NK-92 treated with Interleukin-12 subunit alpha and Interleukin-12 subunit beta, amount 100 ng/mL, for 24 hours (cell line): ENCODE measurements at regions not wholly inside any gene's neighbourhood (a gene's known extent, or its start where the extent isn't known, plus 50 kb on each side); places are given as distances from the start of the nearest gene placed in this dataset.

Experiments used
- DNase-seq: peaks from one replicate; lab custom pipeline; 2025; lab: John Stamatoyannopoulos, UW

DNA sequence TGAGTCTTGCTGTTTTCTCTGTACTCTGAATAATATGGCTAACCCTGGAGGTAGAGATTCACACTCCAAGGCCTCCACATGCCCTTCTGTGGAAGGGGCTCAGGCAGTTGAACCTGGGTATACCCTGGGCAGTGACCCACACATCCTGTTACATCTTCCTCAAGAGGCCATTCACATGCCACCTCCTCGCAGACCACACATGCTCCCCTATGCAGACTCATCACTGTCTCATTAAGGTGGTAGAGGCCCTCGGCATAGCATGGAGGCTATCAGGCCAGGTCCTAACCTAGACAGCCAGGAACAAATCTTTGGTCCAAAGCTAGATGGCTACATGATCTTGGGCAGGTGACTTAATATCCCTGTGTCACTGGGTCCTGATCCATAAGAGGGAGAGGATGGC lies 363.9 kb upstream of the ZNF507 start:
- DNase-seq = no peak

DNA sequence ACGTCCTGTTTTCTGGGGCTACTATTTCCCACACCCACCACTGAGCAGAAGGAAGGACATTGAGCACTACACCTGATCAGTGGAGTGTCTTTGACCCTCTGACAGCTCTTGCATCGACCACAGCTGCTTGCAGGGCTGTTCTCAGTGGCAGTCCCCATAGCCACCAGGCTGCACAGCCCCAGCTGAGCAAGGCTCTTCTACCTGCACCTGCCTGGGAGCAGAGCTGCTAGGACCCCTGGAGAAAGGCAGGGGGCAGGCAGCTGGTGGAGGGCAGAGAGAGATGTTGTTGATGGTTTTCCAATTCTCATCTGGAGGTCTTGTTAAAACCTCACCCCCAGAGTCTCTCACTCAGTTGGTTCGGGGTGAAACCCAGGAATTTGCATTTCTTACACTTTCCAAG lies 361.8 kb upstream of the ZNF507 start:
- no peak for DNase-seq

- DNase-seq = no peak
Observed at GRCh38 chr19:31985001-31985605, 360.3 kb upstream of the ZNF507 start.

GRCh38 chr19:31986951-31987350 lies 358.5 kb upstream of the ZNF507 start:
- no peak for DNase-seq

DNA sequence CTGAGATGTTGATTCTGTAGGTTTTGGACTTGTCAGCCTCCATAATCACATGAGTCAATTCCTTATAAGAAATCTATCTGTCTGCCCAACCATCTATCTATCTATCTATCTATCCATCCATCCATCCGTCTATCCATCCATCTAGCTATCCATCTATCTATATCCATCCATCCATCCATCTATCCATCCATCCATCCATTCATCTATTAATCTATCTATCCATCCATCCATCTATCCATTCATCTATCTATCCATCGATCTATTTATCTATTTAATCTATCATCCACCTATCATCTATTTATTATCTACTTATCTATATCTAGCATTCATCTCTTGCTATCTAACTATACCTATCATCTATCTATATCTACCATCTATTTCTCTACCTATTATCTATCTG lies 357.2 kb upstream of the ZNF507 start:
- no peak for DNase-seq

DNA sequence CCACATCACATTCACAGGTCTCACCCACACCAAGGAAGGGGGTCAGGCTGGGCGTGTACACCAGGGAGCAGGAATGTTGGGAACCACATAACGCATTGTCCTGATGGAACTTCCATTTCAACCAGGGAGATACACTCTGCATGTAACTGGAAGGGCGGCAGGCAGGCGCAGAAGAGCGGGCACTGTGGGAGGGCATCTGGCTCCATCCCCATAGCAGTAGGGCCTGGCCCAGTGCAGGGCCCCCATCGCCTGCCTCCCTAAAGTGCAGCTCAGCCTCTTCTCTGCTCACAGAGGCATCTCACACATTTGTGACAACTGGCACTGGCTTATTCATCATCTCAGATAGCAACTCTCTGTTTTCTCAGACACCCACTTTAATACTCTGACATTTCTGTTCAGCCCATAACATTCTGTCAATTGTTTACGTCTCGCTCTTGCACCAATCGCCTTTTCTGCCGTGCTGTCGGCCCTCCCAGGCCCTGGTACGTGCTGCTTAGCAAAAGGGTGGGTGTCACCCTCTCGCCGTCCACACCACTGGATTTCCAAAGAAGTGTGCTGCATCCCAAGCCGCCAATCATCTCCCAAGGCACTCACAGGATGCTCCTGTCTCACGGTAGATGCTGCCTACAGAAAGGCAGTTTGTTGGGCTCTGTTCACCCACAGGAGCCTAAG lies 353.3 kb upstream of the ZNF507 start:
- no peak for DNase-seq

DNA sequence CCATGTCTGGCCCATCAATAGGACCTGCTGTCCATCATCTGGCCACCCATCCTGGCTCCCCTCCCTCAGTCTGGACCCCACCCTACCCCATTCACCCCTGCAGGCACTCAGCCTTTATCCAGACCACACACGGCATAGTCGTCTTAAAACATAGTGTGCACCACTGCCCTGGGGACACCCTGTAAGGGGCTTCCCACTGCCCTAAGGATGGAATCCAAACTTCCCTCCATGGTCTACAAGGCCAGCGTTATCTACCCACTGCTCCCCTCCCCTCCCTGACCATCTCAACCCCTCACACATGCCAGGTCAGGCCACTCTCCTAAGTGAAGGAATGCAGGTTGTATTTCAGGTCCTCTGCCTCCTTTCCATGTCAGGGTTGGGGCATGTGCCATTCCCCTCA lies 352.7 kb upstream of the ZNF507 start:
- no peak for DNase-seq

GRCh38 chr19:31995546-31995945 lies 349.9 kb upstream of the ZNF507 start:
- DNase-seq = no peak

DNA sequence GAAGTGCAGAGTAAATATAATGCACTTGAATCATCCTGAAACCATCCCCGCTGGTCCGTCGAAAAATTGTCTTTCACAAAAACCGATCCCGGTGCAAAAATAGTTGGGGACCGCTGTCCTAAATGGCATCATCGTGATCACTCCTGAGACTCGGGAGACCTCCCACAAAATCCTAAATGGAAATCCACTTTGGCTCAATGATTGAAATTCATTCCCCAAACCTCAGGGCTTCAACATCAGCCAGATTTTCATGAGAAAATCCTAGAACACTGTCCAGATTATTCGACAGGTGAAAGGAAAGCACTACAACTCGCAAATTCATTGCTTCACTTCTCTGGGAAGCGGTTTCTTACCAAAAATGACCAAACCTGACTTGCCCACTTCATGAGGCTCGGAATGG lies 335.3 kb upstream of the ZNF507 start:
- DNase-seq = no peak

- DNase-seq = no peak
Observed at GRCh38 chr19:32012206-32012605, 333.2 kb upstream of the ZNF507 start.

DNA sequence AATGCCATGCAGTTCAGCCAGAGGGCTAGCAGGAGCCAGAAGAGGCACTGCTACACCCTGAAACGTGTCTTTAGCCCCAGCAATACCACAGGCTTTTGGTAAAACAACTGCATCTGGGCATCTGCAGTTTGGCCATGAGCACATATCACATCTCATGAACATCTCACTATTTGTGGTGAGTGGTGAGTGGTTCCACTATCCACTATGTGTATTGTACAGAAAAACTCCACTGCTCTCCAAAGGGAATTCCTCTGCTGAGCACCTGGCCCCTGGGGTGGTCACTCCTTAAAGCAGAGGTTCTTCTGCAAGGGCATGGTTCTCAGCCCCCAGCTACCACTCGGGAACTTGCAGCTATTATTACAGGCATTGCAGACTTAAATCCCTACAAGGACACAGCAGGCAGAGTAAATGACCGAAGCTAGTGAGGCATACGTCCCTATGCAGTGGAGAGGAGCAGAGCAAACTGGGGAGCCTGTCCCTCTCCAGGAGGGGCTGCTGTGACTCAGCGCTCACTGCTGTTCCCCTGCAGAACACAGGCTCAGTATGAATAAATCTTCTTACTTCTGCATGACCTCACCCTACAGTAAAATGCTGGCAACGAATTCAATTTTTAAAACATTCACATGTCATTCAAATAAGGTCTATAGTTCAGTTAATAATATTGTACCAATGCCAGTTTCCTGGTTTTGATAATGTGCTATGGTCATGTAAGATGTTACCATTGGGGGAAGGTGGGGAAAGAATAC lies 332.4 kb upstream of the ZNF507 start:
- no peak for DNase-seq

DNA sequence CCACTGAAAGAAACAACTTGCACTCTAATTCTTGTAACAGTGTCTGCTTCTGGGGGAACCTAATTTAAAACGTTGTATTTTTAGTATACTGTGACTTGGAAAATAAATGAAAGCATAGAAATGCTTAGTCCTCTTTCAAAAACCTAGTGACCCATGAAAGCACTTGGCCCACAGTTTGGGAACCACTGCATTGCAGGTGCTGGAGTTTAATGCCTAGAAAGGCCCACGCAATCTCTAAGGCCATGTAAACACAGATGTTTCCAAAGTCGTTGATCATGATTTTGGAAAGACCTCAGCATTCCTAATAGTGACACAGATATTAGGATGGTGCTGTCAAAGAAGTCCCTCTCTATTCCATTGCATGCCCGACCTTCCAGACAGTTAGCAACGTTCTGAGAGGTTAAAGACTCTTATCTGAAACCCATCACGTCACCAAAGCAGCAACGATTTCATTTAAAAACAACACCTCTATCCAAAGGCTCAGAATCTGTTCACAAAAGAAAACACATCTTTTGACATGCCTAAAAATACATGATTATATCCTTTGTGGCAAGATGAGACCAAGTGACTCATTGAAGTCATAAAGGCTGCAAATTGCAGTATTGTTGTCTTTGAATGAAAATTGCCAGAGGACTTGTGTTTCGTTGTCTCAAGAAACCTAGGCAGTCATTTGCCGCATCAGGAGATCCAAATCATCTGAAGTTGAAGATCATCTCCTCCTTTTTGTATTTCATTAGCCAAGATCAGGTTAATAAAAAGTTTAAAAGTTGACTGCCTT lies 328.0 kb upstream of the ZNF507 start:
- DNase-seq = no peak

GRCh38 chr19:32018014-32018413 lies 327.4 kb upstream of the ZNF507 start:
- no peak for DNase-seq

GRCh38 chr19:32020538-32020937 lies 324.9 kb upstream of the ZNF507 start:
- no peak for DNase-seq

DNA sequence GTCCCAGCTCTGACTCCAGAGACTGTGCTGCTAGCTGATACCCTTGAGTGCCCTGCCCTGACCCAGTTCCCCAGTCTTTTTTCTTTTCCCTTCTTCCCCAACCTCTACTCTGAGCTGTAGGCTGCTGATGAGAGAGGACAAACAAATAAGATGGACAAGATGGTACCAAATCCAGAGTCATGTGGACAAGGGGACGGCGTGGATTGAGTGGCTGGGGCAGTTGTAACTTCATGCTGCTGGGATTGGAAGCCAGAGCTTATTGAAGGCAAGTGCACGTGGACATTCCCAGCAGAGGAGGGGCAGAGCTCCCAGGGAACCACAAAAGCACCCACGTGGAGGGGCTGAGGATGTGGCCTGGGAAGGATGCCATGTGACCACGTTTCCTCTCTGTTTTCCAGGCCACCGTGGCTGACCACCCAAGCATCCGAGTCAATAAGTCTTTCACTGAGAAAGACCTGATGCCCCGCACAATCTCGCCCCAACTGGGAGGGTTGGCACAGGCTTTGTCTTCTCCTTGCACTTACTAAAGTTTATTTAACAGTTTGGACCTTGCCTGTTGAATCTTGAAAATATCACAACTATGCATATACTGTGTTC lies 323.3 kb upstream of the ZNF507 start:
- DNase-seq = no peak

DNA sequence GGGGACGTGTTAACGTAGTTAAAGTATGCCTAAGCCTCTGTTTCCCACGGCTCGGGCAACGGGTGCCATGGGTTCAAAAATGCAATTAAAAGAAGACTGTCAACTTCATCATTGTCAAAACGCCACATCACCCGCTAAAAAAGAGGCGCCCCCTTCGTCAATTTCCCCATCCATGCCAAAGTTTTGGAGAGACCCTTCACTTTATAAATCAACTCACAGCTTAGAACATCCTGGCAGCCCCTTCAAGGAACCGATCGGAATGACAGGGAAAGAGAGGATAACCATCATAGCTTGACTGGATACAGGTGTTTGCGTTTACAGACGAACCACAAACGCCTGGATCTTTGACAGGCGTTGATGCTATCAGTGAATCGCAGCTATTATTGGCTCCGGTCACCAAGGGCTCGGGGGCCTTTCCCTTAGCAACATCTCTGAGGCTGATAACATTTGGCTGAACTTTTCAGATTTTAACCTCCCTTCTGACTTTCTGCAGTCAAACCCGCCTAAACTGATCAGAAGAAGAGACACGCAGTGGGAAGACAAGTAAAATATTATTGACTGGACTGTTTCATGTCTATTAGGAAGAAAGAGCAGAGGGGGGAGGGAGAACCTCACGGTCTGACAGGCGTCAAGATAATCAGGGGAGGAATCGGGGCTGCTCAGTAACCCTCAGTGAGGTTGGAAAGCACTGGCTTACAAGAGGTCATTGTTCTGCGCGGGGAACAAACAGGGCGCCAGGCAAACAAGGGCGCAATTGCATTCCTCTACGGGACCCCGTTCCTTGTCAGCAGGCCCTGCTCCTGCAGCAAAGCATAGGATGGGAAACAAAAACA lies 322.5 kb upstream of the ZNF507 start:
- DNase-seq = no peak

- DNase-seq = no peak
Observed at GRCh38 chr19:32023564-32023832, 321.9 kb upstream of the ZNF507 start.

DNA sequence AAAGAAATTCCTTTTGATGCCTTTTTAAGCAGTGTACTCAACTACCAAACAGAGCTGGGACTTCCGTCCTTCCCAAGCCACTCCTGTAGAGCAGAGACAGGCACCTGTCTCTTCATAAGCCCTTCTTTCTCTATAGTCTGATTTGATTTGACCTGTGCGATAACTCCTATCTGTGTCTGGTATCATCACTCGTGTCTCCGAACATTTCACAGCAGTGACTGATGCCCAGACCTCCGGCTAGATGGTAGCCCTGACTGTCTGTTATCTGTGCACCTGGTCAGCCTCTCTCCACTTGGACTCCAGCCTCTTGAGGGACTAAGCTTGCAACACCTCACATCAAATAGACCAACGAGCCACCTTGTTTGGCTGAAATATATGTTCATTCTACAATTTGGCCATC lies 316.2 kb upstream of the ZNF507 start:
- no peak for DNase-seq

DNA sequence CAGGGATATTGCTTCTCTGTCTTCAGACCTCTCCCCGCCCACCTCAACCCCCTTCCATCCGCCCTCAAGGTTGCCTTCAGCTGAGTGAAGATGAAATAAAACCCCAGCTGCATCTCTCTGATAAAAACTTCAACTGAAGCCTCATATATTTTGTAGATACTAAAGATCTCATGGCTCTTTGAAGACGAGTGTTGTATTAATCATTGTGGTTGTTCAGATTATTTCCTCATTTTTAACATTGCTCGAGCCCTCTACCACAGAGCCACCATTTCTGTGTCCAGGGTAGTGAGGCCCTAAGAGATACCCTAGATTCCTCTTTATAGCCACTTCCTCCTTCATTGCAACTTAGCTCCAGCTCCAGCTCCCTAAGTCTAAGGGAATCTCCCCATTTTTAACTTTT lies 312.8 kb upstream of the ZNF507 start:
- DNase-seq = no peak

DNA sequence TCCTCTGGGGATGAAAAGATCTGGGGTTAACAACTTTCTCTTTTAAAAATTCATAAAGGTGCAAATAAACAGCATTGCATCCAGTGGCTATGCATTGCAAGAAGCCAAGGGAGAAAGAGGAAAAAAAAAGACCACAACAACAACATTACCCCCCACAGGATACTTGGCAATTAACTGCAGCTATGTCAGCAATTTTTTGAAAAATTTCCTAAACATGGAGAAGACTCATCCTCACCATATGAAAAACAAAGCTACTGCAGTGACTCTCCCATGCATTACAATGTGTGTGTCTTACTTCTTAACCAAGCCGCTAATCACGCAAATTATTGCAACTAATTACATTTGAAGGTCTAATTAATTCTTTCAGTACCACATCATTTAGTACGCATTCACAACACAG lies 309.8 kb upstream of the ZNF507 start:
- no peak for DNase-seq

DNA sequence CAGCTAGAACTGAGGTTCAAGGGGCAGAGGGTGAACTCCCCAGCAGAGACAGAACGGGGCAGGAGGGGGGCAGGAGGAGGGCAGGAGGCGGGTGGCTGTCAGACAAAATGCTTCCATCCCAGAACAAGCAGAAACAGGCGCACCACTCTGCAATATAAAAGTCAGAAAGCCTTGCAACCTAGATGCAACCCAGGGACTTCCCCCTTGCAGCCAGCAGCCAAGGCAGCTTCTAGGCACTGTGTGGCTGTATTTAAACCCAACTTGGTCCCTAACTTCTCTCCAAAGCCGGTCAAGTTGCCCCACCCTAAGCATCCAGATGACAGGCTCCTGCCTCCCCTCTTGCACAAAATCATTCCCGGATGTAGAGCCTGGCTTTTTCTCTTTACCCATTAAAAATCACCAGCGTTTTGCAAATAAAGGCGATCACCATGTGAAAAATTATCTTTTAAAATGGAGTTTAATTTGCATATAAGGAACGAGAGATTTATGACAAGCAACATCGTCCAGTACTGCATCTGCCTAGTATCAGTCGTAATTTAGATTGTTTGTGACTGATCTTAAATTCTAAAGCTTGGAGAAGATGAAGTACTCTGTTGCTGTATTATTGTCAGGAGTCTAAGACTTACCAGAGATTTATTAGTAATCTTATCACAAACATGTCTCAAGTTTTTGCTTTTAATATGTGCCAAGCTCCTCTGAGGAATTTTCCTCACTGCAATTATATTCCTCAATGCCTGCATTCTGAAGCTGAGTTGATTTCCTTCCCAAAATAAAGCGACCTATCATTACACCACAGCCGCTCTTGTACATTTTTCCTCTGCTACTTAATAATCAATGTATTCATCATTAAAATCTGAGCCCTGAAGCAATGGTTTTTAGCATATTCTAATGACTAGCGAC lies 307.1 kb upstream of the ZNF507 start:
- no peak for DNase-seq
